Ectodermal cell (in vitro differentiated cells): ENCODE measurements at regions not wholly inside any gene's neighbourhood (a gene's known extent, or its start where the extent isn't known, plus 50 kb on each side); places are given as distances from the start of the nearest gene placed in this dataset.

Experiments
- H3K27ac ChIP-seq: 2 replicates; pipeline ENCODE4 v1.7.0; 2013; ENCODE audit warnings: mild to moderate bottlenecking, low read depth, low read length; ENCODE audit not compliant: insufficient read depth, poor library complexity, severe bottlenecking
- H3K27me3 ChIP-seq: 2 replicates; pipeline ENCODE4 v1.7.0; 2013; ENCODE audit warnings: mild to moderate bottlenecking, low read length; ENCODE audit not compliant: insufficient read depth, control insufficient read depth, poor library complexity, severe bottlenecking
- H3K36me3 ChIP-seq: one replicate; pipeline ENCODE4 v1.7.0; 2013; ENCODE audit warnings: low read length; ENCODE audit not compliant: control insufficient read depth, insufficient read depth
- H3K4me1 ChIP-seq: one replicate; pipeline ENCODE4 v1.7.0; 2013; ENCODE audit warnings: low read length; ENCODE audit not compliant: control insufficient read depth, insufficient read depth
- H3K4me3 ChIP-seq: 2 replicates; pipeline ENCODE4 v1.7.0; 2013; ENCODE audit warnings: low read depth, low read length, control low read depth; ENCODE audit not compliant: insufficient read depth
- H3K9me3 ChIP-seq: 2 replicates; pipeline ENCODE4 v1.7.0; 2013; ENCODE audit warnings: mild to moderate bottlenecking, low read length, moderate library complexity; ENCODE audit not compliant: control insufficient read depth
- WGBS, 2 experiments: methylation state at CpG; one replicate each; pipeline ENCODE4 v1.1.7; 2013; ENCODE audit warnings: missing lambda C conversion rate in 2 of 2; 5-methylcytosine and 5-hydroxymethylcytosine counted together

GRCh38 chr14:85300107-85300506 is 229.8 kb upstream of the FLRT2 start:
- H3K9me3 ChIP-seq: no peaks in the 10 kb centered on the region
- H3K4me1 ChIP-seq: no peaks in the 10 kb centered on the region
- no peaks in the 10 kb centered on the region for H3K27me3 ChIP-seq
- H3K4me3 ChIP-seq: no peak overlapping the region
- WGBS, 2 experiments: 95 to 96% methylated on average over 1 of the region's 1 CpG
- H3K36me3 ChIP-seq: no peaks in the 10 kb centered on the region
- no peak overlapping the region for H3K27ac ChIP-seq

GRCh38 chr14:85301506-85301905 is 228.4 kb upstream of the FLRT2 start:
- Histone ChIP-seq H3K4me1 (no peaks in the 10 kb centered on the region), H3K4me3 (no peak overlapping the region), H3K9me3 (no peaks in the 10 kb centered on the region), H3K27ac (no peak overlapping the region), H3K27me3 (no peaks in the 10 kb centered on the region), H3K36me3 (no peaks in the 10 kb centered on the region)
- 88 to 98% methylated on average over 4 of the region's 4 CpGs for WGBS, 2 experiments

- no peaks in the 10 kb centered on the region for H3K9me3 ChIP-seq
- H3K4me3 ChIP-seq: no peak overlapping the region
- WGBS, 2 experiments: 94 to 100% methylated on average over 3 of the region's 3 CpGs
- no peaks in the 10 kb centered on the region for H3K36me3 ChIP-seq
- H3K27me3 ChIP-seq: no peaks in the 10 kb centered on the region
- H3K27ac ChIP-seq: no peak overlapping the region
- H3K4me1 ChIP-seq: no peaks in the 10 kb centered on the region
Measured at GRCh38 chr14:85306024-85306423, 223.9 kb upstream of the FLRT2 start.

- no peaks in the 10 kb centered on the region for H3K36me3 ChIP-seq
- 86 to 89% methylated on average over 7 to 8 of the region's 8 CpGs for WGBS, 2 experiments
- H3K9me3 ChIP-seq: no peaks in the 10 kb centered on the region
- no peak overlapping the region for H3K4me3 ChIP-seq
- no peak overlapping the region for H3K27ac ChIP-seq
- H3K4me1 ChIP-seq: peaks cover 6% of the 10 kb centered on the region
- H3K27me3 ChIP-seq: no peaks in the 10 kb centered on the region
Measured at GRCh38 chr14:85308531-85309300, 221.2 kb upstream of the FLRT2 start.

DNA sequence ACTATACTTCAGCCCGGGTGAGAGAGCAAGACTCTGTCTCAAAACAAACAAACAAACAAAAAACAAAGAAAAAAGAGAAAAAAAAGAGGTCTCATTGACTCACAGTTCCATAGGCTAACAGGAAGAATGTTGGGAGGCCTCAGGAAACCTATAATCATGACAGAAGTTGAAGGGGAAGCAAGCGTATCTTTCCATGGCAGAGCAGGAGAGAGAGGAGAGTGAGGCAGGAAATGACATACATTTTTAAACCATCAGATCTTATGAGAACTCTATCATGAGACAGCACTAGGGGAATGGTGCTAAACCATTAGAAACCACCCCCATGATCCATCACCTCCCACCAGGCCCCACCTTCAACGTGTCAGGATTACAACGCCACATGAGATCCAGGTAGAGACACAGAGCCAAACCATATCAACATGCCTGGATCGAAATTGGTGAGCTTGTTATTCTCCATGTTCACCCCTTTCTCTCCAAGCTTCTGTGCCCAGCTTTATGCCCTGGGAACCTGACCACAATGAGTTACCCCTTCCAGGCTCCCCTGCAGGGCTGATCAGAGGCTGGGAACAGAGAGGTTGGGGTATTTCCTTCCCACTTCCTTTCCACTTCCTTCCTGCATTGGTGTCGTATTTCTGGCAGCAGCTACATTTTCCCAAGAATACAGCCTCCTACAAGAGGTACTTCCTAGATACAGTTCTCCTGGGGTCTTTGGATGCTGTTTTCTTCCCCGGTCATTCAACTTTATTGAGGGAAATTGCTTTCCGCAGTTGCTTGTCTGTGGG is 219.3 kb upstream of the FLRT2 start:
- H3K27ac ChIP-seq: no peak overlapping the region
- H3K4me3 ChIP-seq: no peak overlapping the region
- H3K4me1 ChIP-seq: peaks cover 14% of the 10 kb centered on the region
- WGBS, 2 experiments: 92 to 94% methylated on average over 8 of the region's 8 CpGs
- H3K9me3 ChIP-seq: no peaks in the 10 kb centered on the region
- no peaks in the 10 kb centered on the region for H3K36me3 ChIP-seq
- no peaks in the 10 kb centered on the region for H3K27me3 ChIP-seq

DNA sequence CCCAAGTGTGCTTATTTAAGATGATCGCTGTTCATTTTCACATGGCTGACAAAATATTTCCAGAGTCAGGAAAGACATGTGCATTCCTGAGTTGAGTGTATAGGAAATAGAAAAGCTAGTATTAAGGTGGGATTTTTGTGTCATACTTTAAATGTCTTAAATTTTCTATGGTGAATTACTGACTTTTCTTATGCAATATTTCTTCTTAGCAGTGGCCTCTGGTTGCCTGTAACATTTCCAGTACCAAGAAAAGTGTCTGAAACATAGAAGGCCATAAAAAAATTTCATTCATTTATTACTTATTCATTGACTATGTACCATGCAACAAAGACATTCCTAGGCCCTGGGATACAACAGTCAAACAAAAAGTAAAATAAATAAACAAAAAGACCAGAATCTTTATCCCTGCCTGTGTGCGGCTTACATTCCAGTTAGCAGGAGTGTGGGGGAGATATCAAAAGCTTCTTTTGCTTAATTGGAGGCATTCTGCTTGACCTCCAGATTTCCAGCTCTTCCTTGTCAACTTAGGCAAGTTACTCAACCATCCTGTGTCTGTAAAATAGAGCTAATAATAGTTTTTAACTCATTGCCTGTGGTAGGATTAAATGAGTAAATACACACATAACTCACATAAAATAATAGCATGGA is 216.3 kb upstream of the FLRT2 start:
- Histone ChIP-seq H3K9me3 (no peaks in the 10 kb centered on the region), H3K4me3 (no peak overlapping the region), H3K27me3 (no peaks in the 10 kb centered on the region), H3K27ac (no peak overlapping the region), H3K36me3 (no peaks in the 10 kb centered on the region), H3K4me1 (peaks cover 14% of the 10 kb centered on the region)
- 83 to 87% methylated on average over 2 of the region's 2 CpGs for WGBS, 2 experiments

- H3K4me1 ChIP-seq: peaks cover 14% of the 10 kb centered on the region
- no peak overlapping the region for H3K27ac ChIP-seq
- no peaks in the 10 kb centered on the region for H3K9me3 ChIP-seq
- H3K4me3 ChIP-seq: no peak overlapping the region
- WGBS, 2 experiments: 55 to 73% methylated on average over 2 to 3 of the region's 3 CpGs
- no peaks in the 10 kb centered on the region for H3K27me3 ChIP-seq
- H3K36me3 ChIP-seq: no peaks in the 10 kb centered on the region
Measured at GRCh38 chr14:85315290-85315689, 214.7 kb upstream of the FLRT2 start.

DNA sequence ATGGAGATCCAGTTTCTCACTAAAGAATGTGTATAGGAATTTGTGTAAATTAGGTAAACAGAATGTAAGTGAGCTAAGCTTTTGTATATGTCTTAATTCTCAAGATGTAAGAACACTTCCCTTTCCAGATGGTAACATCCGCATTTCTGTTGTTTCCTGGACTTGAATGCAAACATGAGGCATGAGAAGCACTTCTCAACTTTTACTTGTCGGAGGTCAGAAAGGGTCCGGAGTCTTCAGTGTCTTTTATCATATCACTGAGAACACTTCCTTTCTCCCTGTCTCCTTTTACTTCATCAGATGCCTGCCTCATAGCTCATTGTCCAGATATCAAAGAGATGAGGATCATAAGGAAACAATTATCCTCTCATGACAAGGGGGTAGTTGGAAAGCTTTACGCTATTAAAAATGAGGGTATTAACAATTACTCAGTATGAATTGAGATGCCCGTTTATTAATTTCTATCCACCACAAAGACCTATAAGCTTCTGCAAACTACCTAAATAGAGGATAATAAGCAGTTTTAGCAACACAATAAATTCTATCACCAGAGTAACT is 214.1 kb upstream of the FLRT2 start:
- H3K27ac ChIP-seq: no peak overlapping the region
- no peaks in the 10 kb centered on the region for H3K36me3 ChIP-seq
- 86 to 95% methylated on average over 3 to 4 of the region's 5 CpGs for WGBS, 2 experiments
- H3K4me1 ChIP-seq: peaks cover 14% of the 10 kb centered on the region
- no peaks in the 10 kb centered on the region for H3K9me3 ChIP-seq
- H3K27me3 ChIP-seq: no peaks in the 10 kb centered on the region
- no peak overlapping the region for H3K4me3 ChIP-seq

- Histone ChIP-seq H3K27ac (no peak overlapping the region), H3K4me3 (no peak overlapping the region), H3K27me3 (no peaks in the 10 kb centered on the region), H3K9me3 (no peaks in the 10 kb centered on the region), H3K36me3 (no peaks in the 10 kb centered on the region), H3K4me1 (peaks cover 14% of the 10 kb centered on the region)
- WGBS, 2 experiments: 69 to 88% methylated on average over 2 of the region's 2 CpGs
Measured at GRCh38 chr14:85316701-85317410, 213.1 kb upstream of the FLRT2 start.
